GM19025 (cell line): ENCODE measurements at regions not wholly inside any gene's neighbourhood (a gene's known extent, or its start where the extent isn't known, plus 50 kb on each side); places are given as distances from the start of the nearest gene placed in this dataset.

Experiments
- ATAC-seq: cut with Tn5 transposase; IDR thresholded peaks from one replicate; pipeline ENCODE4 v1.9.1; 2021; ENCODE audit warnings: mild to moderate bottlenecking, low read depth, moderate library complexity; ENCODE audit not compliant: unreplicated experiment

DNA sequence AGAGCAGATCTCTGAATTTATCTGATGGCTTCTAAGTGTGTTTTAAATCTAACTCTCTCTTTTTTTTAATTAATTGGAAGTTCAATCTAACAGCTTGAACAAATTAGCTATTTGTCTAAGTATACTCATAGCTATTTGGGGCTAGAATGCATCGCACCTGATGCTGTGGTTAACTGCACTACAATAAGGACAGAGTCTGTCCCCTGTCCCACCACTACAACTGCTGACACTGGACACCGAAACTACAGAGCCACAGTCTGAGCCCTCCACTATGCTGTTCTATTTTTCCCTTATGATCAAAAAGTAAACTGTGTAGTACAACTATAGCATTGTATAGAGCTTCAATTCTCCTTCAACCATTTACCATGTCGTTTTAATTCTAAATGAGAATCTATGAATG is 89.4 kb upstream of the AHR start:
- ATAC-seq: no peak

DNA sequence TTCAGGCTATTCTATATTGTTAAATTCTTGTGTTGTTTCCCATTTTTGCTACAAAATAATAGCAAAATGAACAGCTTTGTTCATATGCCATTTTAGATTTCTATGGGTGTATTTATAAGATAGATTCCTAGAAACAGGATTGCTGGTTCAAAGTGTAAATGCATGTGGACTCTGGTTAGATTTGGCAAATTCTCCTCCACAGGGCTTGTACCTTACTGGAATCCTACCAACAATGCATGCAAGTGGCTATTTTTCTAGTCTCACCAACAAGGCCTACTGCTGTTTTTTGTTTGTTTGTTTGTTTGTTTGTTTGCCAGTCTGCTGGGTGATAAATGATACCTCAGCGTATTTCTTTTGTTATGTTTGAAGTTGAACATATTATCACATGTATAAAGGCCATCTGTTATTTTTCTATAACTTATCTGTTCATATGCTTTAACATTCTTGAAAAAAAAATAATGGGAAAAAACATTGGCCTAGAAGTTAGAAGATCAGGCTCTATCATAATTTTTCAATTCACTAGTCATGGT is 87.1 kb upstream of the AHR start:
- no peak for ATAC-seq

- no peak for ATAC-seq
These were observed 86.3 kb upstream of the AHR start for GRCh38 chr7:17212188-17212587.

DNA sequence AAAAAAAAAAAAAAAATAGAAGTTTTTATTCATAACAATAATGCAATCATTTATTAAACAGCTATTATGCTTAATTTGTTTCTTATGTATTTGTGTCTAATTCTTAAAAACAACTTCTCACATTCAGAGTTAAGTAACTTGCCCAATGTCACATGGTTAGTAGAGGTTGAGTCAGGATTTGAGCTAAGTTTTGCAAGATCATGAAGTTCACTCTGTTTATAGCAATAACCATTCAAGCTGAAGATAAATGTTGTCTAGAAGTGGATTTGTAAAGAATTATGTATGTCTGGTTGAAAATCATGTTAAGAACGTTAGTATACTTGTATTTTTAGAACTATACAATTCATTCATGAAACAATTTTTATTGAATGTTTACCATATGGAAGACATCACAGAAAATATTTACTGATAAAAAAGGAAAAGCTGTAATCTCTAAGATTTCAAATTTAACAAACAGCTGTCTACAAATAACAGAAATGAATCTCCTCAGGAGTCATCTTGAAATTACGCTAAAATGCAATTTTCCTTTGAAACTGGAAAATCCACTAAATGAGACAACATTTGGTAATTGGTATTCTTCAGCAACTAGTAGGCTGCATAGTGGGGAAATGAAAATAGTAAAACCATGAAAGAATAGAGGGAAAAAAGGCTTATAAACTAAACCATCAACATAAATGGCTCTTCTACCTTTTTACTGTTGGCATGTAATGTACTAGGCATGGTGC is 70.5 kb upstream of the AHR start:
- no peak for ATAC-seq

- no peak for ATAC-seq
These were observed 69.2 kb upstream of the AHR start for GRCh38 chr7:17229228-17229627.

DNA sequence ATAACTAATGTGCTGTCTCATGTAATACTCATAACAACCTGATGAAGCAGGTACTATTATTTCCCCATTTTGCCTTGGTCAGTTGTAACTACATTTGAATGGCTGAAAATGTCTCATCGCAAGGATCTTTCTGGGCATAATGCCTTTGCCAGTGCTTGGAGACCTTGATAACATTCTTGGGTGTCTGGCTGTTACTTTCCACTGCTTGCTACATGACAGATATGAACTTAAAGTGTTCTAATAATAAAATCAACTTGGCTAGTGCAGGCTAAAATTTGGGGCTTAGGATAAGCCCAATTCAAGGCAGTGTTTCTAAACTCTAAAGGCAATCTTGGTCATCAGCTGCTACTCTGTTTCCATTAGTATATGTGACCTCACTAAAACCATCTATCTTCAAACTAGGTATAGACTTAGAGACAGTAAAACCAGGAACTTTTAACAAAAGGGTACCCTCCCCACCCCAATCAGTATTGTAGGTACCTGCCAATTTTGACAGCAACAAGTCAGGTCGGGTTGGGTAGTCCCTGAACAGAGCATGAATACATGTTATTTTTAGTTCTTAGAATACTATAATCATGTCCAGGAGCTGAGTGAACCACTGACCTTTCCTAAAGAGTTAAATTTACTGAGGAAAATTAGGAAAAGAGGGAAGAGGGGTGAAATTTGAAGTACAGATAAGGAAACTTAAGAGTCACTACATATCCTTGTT is 68.2 kb upstream of the AHR start:
- ATAC-seq: no peak

- ATAC-seq: no peak
These were observed 64.8 kb upstream of the AHR start for GRCh38 chr7:17233603-17234002.

DNA sequence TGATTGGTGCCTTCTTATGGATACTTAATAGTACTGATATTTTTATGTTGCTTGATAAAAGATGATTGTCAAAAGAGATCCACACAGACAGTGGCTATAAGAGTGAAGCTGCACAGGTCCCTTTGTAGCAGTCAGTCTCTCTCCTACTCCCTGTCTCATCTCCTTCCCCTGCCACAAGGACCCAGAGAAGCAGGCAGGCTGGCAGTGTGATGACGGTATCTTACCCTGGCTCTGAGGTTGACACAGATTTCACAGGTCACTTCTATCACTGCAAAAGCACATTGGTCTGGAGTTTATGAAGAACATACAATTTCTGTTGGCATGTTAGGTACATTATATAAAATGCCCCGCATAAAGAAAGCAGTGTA is 64.4 kb upstream of the AHR start:
- peak; percentile 36 for ATAC-seq

- ATAC-seq: peak; percentile 96
These were observed 63.9 kb upstream of the AHR start for GRCh38 chr7:17234398-17235031.

- ATAC-seq: no peak
These were observed 62.3 kb upstream of the AHR start for GRCh38 chr7:17236171-17236570.

DNA sequence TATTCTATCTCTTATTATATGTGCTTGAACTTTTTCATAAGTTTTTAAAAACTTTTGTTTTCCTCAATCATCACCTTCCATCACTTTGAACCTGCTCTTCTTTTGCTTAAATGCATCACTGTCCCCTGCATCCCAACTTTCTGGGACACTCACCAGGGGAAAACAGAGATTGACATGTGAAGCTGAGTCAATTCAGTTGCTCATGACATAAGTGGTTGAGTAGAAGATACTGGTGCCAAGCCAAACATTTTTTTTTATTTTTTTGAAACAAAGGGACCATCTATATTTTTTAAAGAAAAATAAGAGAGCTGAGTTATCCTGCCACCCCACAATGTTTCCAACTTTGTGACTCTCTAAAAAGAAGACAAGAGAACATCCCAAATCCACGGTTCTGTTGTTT is 61.8 kb upstream of the AHR start:
- ATAC-seq: no peak

DNA sequence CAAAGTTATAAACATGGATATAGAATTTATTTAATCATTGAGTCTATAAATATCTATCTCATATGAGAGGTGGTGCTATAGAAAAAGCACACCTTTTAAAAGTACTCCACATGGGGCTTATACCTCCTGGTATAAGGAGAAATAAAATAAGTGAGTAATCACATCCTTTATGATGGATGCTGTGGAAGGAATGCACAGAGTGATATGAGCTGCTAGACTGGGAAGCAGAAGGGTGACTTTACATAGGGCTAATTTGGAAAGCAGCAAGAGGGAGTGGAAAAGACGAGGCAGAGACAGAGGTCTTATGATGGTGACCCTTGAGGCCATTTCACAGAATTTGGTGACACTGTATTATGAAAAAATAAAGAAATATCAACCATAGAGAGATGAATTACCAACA is 59.4 kb upstream of the AHR start:
- no peak for ATAC-seq

DNA sequence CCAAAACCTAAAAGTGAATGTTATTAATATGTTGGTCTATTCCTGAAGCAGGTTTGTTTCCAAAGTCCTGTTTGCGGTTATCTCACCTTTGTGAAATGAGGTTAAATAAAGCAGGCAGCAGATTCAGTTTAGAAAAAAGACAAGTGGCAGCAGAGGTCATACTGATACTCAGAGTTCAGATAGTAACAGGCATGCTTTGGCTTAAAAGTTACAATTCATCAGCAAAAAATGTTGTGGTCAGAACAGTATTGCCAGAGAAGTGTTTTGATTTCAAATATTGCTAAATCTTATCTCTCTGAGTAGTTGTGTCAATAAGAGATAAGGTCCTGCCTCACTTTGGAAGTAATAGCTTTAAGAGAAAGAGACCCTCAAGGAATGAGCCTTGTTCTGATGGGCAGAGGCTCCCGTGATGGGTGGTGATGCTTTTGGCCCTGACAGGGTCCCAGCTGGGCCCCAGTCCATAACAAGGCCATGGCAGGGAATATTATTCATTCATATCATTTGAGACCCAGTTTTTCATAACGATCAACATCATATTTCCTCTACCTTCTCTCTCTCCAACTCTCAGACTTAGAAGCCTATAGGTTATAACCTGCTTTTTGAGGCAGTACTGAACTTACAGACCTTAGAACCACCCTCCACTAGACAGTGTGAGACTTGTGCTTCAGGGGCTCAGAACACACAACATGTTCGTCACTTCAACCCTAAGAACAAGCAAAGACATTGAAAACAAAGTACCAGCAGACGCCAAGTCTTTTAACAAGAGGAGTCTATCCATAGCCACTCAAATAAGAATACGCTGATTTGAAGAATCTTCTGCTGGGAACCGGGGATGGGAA is 58.5 kb upstream of the AHR start:
- no peak for ATAC-seq

DNA sequence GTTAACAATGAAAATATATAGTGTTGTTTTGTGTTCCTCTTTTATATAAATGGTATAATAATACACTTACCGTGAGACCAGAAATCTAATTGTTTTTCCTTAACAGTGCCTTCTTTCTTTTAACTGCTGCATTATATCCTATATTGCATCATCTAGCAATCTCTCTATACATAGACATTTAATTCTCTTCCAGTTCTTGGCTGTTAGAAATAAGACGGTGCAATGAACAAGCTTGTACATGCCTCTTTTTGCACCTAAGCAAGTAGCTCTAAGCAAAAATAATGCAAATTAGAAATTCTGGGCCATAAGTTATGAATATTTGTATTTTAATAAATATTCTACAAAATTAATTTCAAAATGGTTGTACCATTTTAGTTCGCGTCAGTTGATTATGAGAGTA is 55.9 kb upstream of the AHR start:
- ATAC-seq: no peak

- no peak for ATAC-seq
These were observed 53.7 kb upstream of the AHR start for GRCh38 chr7:17244786-17245185.

- ATAC-seq: no peak
These were observed 51.1 kb upstream of the AHR start for GRCh38 chr7:17247357-17247756.

DNA sequence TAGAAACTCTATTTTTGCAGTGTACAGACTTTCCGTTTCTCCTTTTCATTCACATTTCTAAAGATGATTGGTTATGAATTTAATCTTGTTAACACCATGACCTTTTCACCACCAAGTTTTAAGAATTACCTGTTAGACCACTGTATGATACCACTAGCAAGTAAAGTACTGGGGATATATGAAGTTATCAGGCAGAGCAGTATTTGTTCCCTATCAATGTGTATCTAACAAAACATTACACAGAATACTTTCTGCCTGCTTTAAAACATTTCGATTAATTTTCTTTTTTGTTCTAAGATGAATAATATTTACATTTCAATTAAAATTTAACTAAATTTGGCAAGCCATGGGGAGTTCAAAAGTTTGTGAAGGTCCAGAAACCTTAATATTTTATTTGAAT is 49.9 kb upstream of the AHR start:
- no peak for ATAC-seq
